B cell (primary cell): ENCODE measurements at regions not wholly inside any gene's neighbourhood (a gene's known extent, or its start where the extent isn't known, plus 50 kb on each side); places are given as distances from the start of the nearest gene placed in this dataset.

Experiments used
- ATAC-seq: fragments of 200-7000 bp; cut with Tn5 transposase; one replicate; pipeline ENCODE4 v1.10.0; 2021; ENCODE audit warnings: low read depth, mild to moderate bottlenecking, moderate number of reproducible peaks, moderate library complexity
- CTCF ChIA-PET: fragments of 350-600 bp; sonication (Branson Sonifier 250); formaldehyde crosslinking; loops from one replicate; lab custom pipeline; 2021; ENCODE audit warnings: antibody characterized with exemption, inconsistent platforms; lab: Charles Lee
- POLR2A ChIA-PET: fragments of 350-600 bp; sonication (Branson Sonifier 250); formaldehyde crosslinking; loops from one replicate; lab custom pipeline; 2021; ENCODE audit warnings: antibody characterized with exemption; lab: Charles Lee
- DNase-seq: peaks from one replicate; pipeline ENCODE4 v3.0.0; 2013
- H2AFZ ChIP-seq: 2 replicates; pipeline ENCODE4 v1.6.1; 2012; ENCODE audit warnings: mild to moderate bottlenecking, low read depth, low read length; ENCODE audit not compliant: insufficient read depth, poor library complexity, severe bottlenecking
- H3K27ac ChIP-seq, 2 donors: 1 replicate in 1 of 2; 2 replicates in 1 of 2; pipeline ENCODE4 v1.5.1; 2012 to 2013; ENCODE audit warnings: low read length in 2 of 2, mild to moderate bottlenecking in 2 of 2, moderate library complexity in 1 of 2
- H3K27me3 ChIP-seq, 4 experiments: fragments of 200-600 bp in 1 of 4; sonication (generic) in 1 of 4; replicated peaks in 1 of 4; 1 replicate in 2 of 4; 2 replicates in 2 of 4; pipeline versions ENCODE4 v1.6.1 to v1.7.0; 2013 to 2016; ENCODE audit warnings: low read length in 3 of 4, mild to moderate bottlenecking in 2 of 4, mixed read lengths in 1 of 4, moderate library complexity in 1 of 4; ENCODE audit not compliant: insufficient read depth in 4 of 4, control insufficient read depth in 3 of 4; ENCODE audit errors: control extremely low read depth in 1 of 4
- H3K36me3 ChIP-seq, 2 experiments: replicated peaks in 1 of 2; 1 replicate in 1 of 2; 2 replicates in 1 of 2; pipeline versions ENCODE4 v1.6.1 to v1.7.1; 2013; ENCODE audit warnings: low read length in 1 of 2; ENCODE audit not compliant: insufficient read depth in 2 of 2, control insufficient read depth in 1 of 2; ENCODE audit errors: control extremely low read depth in 1 of 2, extremely low read depth in 1 of 2
- H3K4me1 ChIP-seq, 2 donors: fragments of 200-600 bp in 1 of 2; sonication (generic) in 1 of 2; 1 replicate in 1 of 2; 2 replicates in 1 of 2; pipeline versions ENCODE4 v1.5.1 to v1.6.1; 2013 to 2017; ENCODE audit warnings: low read length in 2 of 2; ENCODE audit not compliant: control insufficient read depth in 2 of 2, insufficient read depth in 2 of 2
- H3K4me2 ChIP-seq: replicated peaks from 2 replicates; pipeline ENCODE3; 2012; ENCODE audit warnings: mild to moderate bottlenecking, low read depth, low read length; ENCODE audit not compliant: poor library complexity, severe bottlenecking
- H3K4me3 ChIP-seq, 5 experiments: fragments of 200-600 bp in 1 of 5; sonication (generic) in 1 of 5; 1 replicate in 3 of 5; 2 replicates in 2 of 5; pipeline versions ENCODE4 v1.5.1 to v1.7.0; 2011 to 2016; ENCODE audit warnings: low read length in 4 of 5, mild to moderate bottlenecking in 4 of 5, low read depth in 2 of 5, control low read depth in 1 of 5, moderate library complexity in 1 of 5; ENCODE audit not compliant: insufficient read depth in 1 of 5; ENCODE audit errors: control extremely low read depth in 1 of 5, extremely low read depth in 1 of 5
- H3K79me2 ChIP-seq: fragments of 200-600 bp; sonication (generic); one replicate; pipeline ENCODE4 v1.6.0; 2016; ENCODE audit warnings: low read length; ENCODE audit not compliant: control insufficient read depth, insufficient read depth
- H3K9ac ChIP-seq: fragments of 200-600 bp; sonication (generic); 2 replicates; pipeline ENCODE4 v1.6.1; 2017; ENCODE audit warnings: mild to moderate bottlenecking, low read length, moderate library complexity
- H3K9me3 ChIP-seq, 3 donors: one replicate each; pipeline versions ENCODE4 v1.6.1 to v1.7.1; 2013; ENCODE audit warnings: low read length in 2 of 3; ENCODE audit not compliant: control insufficient read depth in 2 of 3, insufficient read depth in 1 of 3; ENCODE audit errors: control extremely low read depth in 1 of 3
- H4K20me1 ChIP-seq: 2 replicates; pipeline ENCODE4 v1.6.0; 2012; ENCODE audit warnings: mild to moderate bottlenecking, low read length; ENCODE audit not compliant: insufficient read depth, control insufficient read depth, poor library complexity, severe bottlenecking
- H3K27ac Mint-ChIP-seq: one replicate; pipeline ENCODE4 v1.8.0; 2021; ENCODE audit warnings: mixed read lengths
- H3K27me3 Mint-ChIP-seq: one replicate; pipeline ENCODE4 v1.8.0; 2021; ENCODE audit warnings: mixed read lengths
- H3K4me1 Mint-ChIP-seq: one replicate; pipeline ENCODE4 v1.8.0; 2021; ENCODE audit warnings: mixed read lengths
- H3K4me3 Mint-ChIP-seq: one replicate; pipeline ENCODE4 v1.8.0; 2021; ENCODE audit warnings: mixed read lengths
- H3K9me3 Mint-ChIP-seq: one replicate; pipeline ENCODE4 v1.8.0; 2022; ENCODE audit warnings: mixed read lengths; ENCODE audit not compliant: insufficient read depth
- CTCF ChIP-seq: fragments of 200-600 bp; IDR thresholded peaks from one replicate; pipeline ENCODE4 v1.8.0; 2022; ENCODE audit warnings: antibody characterized with exemption, mild to moderate bottlenecking
- EZH2 ChIP-seq: IDR thresholded peaks from 2 replicates; pipeline ENCODE4 v1.6.1; 2012; ENCODE audit warnings: borderline replicate concordance, low read depth, mild to moderate bottlenecking, moderate library complexity, low read length; ENCODE audit not compliant: insufficient read depth, poor library complexity, severe bottlenecking
- WGBS: methylation state at CpG from one replicate; pipeline ENCODE4 v1.1.5; 2013; ENCODE audit warnings: missing lambda C conversion rate; ENCODE audit not compliant: insufficient coverage; 5-methylcytosine and 5-hydroxymethylcytosine counted together
- intact Hi-C: fragments of 100-400 bp; cut with micrococcal nuclease; formaldehyde crosslinking; loops from one replicate; pipeline ENCODE4 v1.10.0; 2022

- DNase-seq (no peak), ATAC-seq (no peak)
- ChIA-PET POLR2A (no interaction called here), CTCF (no interaction called here)
- intact Hi-C loops = no loop called here
- Histone ChIP-seq H3K9ac (no peak overlapping the region), H3K79me2 (no peaks in the 10 kb centered on the region), H3K9me3 (no peaks in the 10 kb centered on the region), H3K4me2 (no peak overlapping the region), H2AFZ (no peak overlapping the region), H3K27me3 (peaks cover 0 to 3% (median 0%) of the 10 kb centered on the region in 4 experiments), H3K4me3 (no peak overlapping the region), H3K27ac (no peak overlapping the region), H3K36me3 (no peaks in the 10 kb centered on the region), H3K4me1 (no peaks in the 10 kb centered on the region), H4K20me1 (no peaks in the 10 kb centered on the region)
- Mint-ChIP-seq H3K27ac (no peak overlapping the region), H3K4me3 (no peak overlapping the region), H3K27me3 (peaks cover 19% of the 10 kb centered on the region), H3K4me1 (no peaks in the 10 kb centered on the region), H3K9me3 (no peaks in the 10 kb centered on the region)
- TF ChIP-seq CTCF (no peak), EZH2 (no peak)
- WGBS = 90% methylated on average over 3 of the region's 3 CpGs
Measured at GRCh38 chr2:234674781-234675201, 177.9 kb upstream of the ARL4C start.

GRCh38 chr2:234673961-234674759 lies 177.3 kb upstream of the ARL4C start:
- H3K79me2 ChIP-seq = no peaks in the 10 kb centered on the region
- no peak for TF ChIP-seq EZH2
- no peak for TF ChIP-seq CTCF
- H3K9me3 ChIP-seq = no peaks in the 10 kb centered on the region
- H3K4me1 ChIP-seq = no peaks in the 10 kb centered on the region
- DNase-seq = no peak
- ChIA-PET CTCF (no interaction called here), POLR2A (no interaction called here)
- H3K9ac ChIP-seq = no peak overlapping the region
- H3K4me3 ChIP-seq = no peak overlapping the region
- no peak overlapping the region for H2AFZ ChIP-seq
- H3K27ac ChIP-seq = no peak overlapping the region
- Mint-ChIP-seq H3K4me1 (no peaks in the 10 kb centered on the region), H3K9me3 (no peaks in the 10 kb centered on the region), H3K4me3 (no peak overlapping the region), H3K27ac (no peak overlapping the region), H3K27me3 (peaks cover 19% of the 10 kb centered on the region)
- no peak overlapping the region for H3K4me2 ChIP-seq
- H3K27me3 ChIP-seq = no peaks in the 10 kb centered on the region
- ATAC-seq = no peak
- no CpG with 5 or more reads among the region's 1 CpG for WGBS
- no peaks in the 10 kb centered on the region for H4K20me1 ChIP-seq
- intact Hi-C loops = no loop called here
- H3K36me3 ChIP-seq = no peaks in the 10 kb centered on the region
